GM23338 (cell line): ENCODE measurements at regions not wholly inside any gene's neighbourhood (a gene's known extent, or its start where the extent isn't known, plus 50 kb on each side); places are given as distances from the start of the nearest gene placed in this dataset.

ENCODE experiments used
- ATAC-seq: fragments of 200-7000 bp; cut with Tn5 transposase; 3 replicates; pipeline ENCODE4 v1.9.1; 2020
- DNase-seq: peaks from one replicate; pipeline ENCODE4 v3.0.0-alpha.2; 2015; ENCODE audit warnings: low spot score
- H2AFZ ChIP-seq: fragments of 200-600 bp; sonication (generic); 2 replicates; pipeline ENCODE4 v1.8.0; 2016; ENCODE audit warnings: antibody characterized with exemption, mild to moderate bottlenecking, moderate library complexity
- H3F3A ChIP-seq: fragments of 200-600 bp; sonication (generic); replicated peaks from 2 replicates; pipeline ENCODE4 v1.8.0; 2017; ENCODE audit warnings: antibody characterized with exemption, mixed run types, low read depth
- H3K27ac ChIP-seq: fragments of 200-600 bp; sonication (generic); 2 replicates; pipeline ENCODE4 v1.6.1; 2016; ENCODE audit warnings: low read depth
- H3K27me3 ChIP-seq: fragments of 200-600 bp; sonication (generic); 2 replicates; pipeline ENCODE4 v1.8.0; 2016; ENCODE audit warnings: mild to moderate bottlenecking, mixed run types, moderate library complexity; ENCODE audit not compliant: insufficient read depth
- H3K36me3 ChIP-seq: fragments of 200-600 bp; sonication (generic); 2 replicates; pipeline ENCODE4 v1.8.0; 2016; ENCODE audit warnings: mild to moderate bottlenecking; ENCODE audit not compliant: insufficient read depth
- H3K4me1 ChIP-seq: fragments of 200-600 bp; sonication (generic); 2 replicates; pipeline ENCODE4 v1.8.0; 2016; ENCODE audit warnings: mild to moderate bottlenecking, moderate library complexity; ENCODE audit not compliant: insufficient read depth
- H3K4me2 ChIP-seq: fragments of 200-600 bp; sonication (generic); 2 replicates; pipeline ENCODE4 v1.7.1; 2017; ENCODE audit warnings: mixed run types
- H3K4me3 ChIP-seq: fragments of 200-600 bp; sonication (generic); 2 replicates; pipeline ENCODE4 v1.6.1; 2016; ENCODE audit warnings: mixed run types
- H3K79me2 ChIP-seq: fragments of 200-600 bp; sonication (generic); replicated peaks from 2 replicates; pipeline ENCODE4 v1.8.0; 2017; ENCODE audit warnings: mild to moderate bottlenecking; ENCODE audit not compliant: insufficient read depth
- H3K9me2 ChIP-seq: fragments of 200-600 bp; sonication (generic); 2 replicates; pipeline ENCODE4 v1.8.0; 2017; ENCODE audit not compliant: insufficient read depth
- H4K20me1 ChIP-seq: fragments of 200-600 bp; sonication (generic); replicated peaks from 2 replicates; pipeline ENCODE4 v1.8.0; 2017; ENCODE audit warnings: mild to moderate bottlenecking; ENCODE audit not compliant: insufficient read depth
- H3K27ac Mint-ChIP-seq: 2 replicates; pipeline ENCODE4 v1.8.0; 2020; ENCODE audit warnings: inconsistent platforms, mild to moderate bottlenecking, moderate library complexity, mixed read lengths
- H3K27me3 Mint-ChIP-seq: 3 replicates; pipeline ENCODE4 v1.8.0; 2022; ENCODE audit warnings: low read depth, mild to moderate bottlenecking, moderate library complexity, mixed read lengths, inconsistent platforms; ENCODE audit not compliant: insufficient read depth, poor library complexity
- H3K36me3 Mint-ChIP-seq: 3 replicates; pipeline ENCODE4 v1.8.0; 2021; ENCODE audit warnings: low read depth, mild to moderate bottlenecking, inconsistent platforms, moderate library complexity, mixed read lengths
- H3K4me1 Mint-ChIP-seq: 3 replicates; pipeline ENCODE4 v1.8.0; 2020; ENCODE audit warnings: mild to moderate bottlenecking, inconsistent platforms, mixed read lengths
- H3K4me3 Mint-ChIP-seq: 3 replicates; pipeline ENCODE4 v1.8.0; 2021; ENCODE audit warnings: moderate library complexity, mild to moderate bottlenecking, inconsistent platforms, mixed read lengths
- H3K9me3 Mint-ChIP-seq: 3 replicates; pipeline ENCODE4 v1.8.0; 2020; ENCODE audit warnings: moderate library complexity, mild to moderate bottlenecking, inconsistent platforms, mixed read lengths
- CREB1 ChIP-seq: fragments of 250-450 bp; sonication (Bioruptor Pico); IDR thresholded peaks from 2 replicates; pipeline ENCODE4 v1.5.0; 2020; ENCODE audit warnings: low read depth, mild to moderate bottlenecking, moderate library complexity
- CTCF ChIP-seq, 2 experiments: fragments of 200-600 bp in 1 of 2; sonication (generic) in 1 of 2; conservative IDR thresholded peaks; 2 replicates each; pipeline versions ENCODE4 v1.5.1 to v1.6.1; 2016 to 2017; ENCODE audit warnings: antibody characterized with exemption in 2 of 2, low read depth in 2 of 2, mild to moderate bottlenecking in 2 of 2, moderate library complexity in 1 of 2
- ETS1 ChIP-seq: IDR thresholded peaks from 2 replicates; pipeline ENCODE4 v1.6.1; 2016; ENCODE audit warnings: antibody characterized with exemption
- EZH2 ChIP-seq: fragments of 200-600 bp; sonication (generic); IDR thresholded peaks from one replicate; pipeline ENCODE4 v1.8.0; 2017; ENCODE audit warnings: antibody characterized with exemption, mild to moderate bottlenecking, low read depth; ENCODE audit not compliant: unreplicated experiment
- EZH2phosphoT487 ChIP-seq: fragments of 200-600 bp; sonication (generic); IDR thresholded peaks from one replicate; pipeline ENCODE4 v1.8.1; 2018; ENCODE audit warnings: antibody characterized with exemption; ENCODE audit not compliant: unreplicated experiment
- JUNB ChIP-seq: IDR thresholded peaks from one replicate; pipeline ENCODE4 v1.6.1; 2016; ENCODE audit warnings: antibody characterized with exemption; ENCODE audit not compliant: unreplicated experiment
- NANOG ChIP-seq: IDR thresholded peaks from 2 replicates; pipeline ENCODE4 v1.6.1; 2016; ENCODE audit warnings: antibody characterized with exemption, borderline replicate concordance
- POLR2AphosphoS5 ChIP-seq: IDR thresholded peaks from 2 replicates; pipeline ENCODE4 v1.6.1; 2016; ENCODE audit warnings: antibody characterized with exemption, low read depth
- STAT1 ChIP-seq: IDR thresholded peaks from one replicate; pipeline ENCODE4 v1.6.1; 2016; ENCODE audit warnings: antibody characterized with exemption; ENCODE audit not compliant: unreplicated experiment
- ZNF114 ChIP-seq: fragments of 250-450 bp; sonication (Bioruptor Pico); IDR thresholded peaks from 2 replicates; pipeline ENCODE4 v1.5.0; 2020; ENCODE audit warnings: mild to moderate bottlenecking, moderate library complexity
- ZNF331 ChIP-seq: fragments of 250-450 bp; sonication (Bioruptor Pico); IDR thresholded peaks from 2 replicates; pipeline ENCODE4 v1.5.0; 2020; ENCODE audit warnings: low read depth, mild to moderate bottlenecking, moderate library complexity
- TF ChIP-seq, protein P1 (sequence below): IDR thresholded peaks from one replicate; pipeline ENCODE4 v1.6.1; 2018; ENCODE audit warnings: antibody characterized with exemption; ENCODE audit not compliant: unreplicated experiment
- TF ChIP-seq, protein P2 (sequence below): fragments of 250-450 bp; sonication (Bioruptor Pico); IDR thresholded peaks from 2 replicates; pipeline ENCODE4 v1.5.0; 2020; ENCODE audit warnings: mild to moderate bottlenecking, moderate library complexity

DNA sequence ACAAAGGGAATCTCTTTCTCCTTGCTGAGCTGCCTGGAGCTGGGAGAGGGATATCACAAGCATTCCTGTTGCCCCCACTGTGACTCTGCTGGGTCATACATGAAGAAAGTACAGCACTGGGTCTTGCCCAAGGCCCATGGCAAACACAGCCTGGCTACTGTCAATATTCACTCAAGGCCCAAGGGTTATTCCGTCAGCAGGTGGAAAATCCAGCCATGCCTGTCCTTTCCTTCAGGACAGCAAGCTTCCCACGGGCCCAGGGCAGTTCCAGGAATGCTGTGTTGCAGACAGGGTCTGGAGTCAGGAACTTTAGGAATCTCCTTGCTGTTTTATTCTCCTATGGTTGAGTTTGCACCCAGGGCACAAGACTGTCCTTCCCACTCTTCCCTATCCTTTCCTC is 106.8 kb downstream of the TNFSF13B start:
- Histone ChIP-seq H3K36me3 (no peaks in the 10 kb centered on the region), H3K79me2 (no peaks in the 10 kb centered on the region), H4K20me1 (no peaks in the 10 kb centered on the region), H3K27ac (no peak overlapping the region), H3F3A (no peaks in the 10 kb centered on the region), H3K4me3 (no peak overlapping the region), H3K4me2 (no peak overlapping the region), H3K4me1 (no peaks in the 10 kb centered on the region), H2AFZ (no peak overlapping the region), H3K27me3 (no peaks in the 10 kb centered on the region), H3K9me2 (0 out of 2 replicates have a peak, but pooled peaks cover 6% of the 10 kb centered on the region)
- H3K36me3 Mint-ChIP-seq, result no peaks in the 10 kb centered on the region
- H3K27ac Mint-ChIP-seq, result no peak overlapping the region
- peaks cover 11% of the 10 kb centered on the region; the same call in 1 of the 3 replicates for H3K9me3 Mint-ChIP-seq
- TF ChIP-seq CREB1 (CRISPR knock-in tag), result no peak
- TF ChIP-seq, protein P1, sequence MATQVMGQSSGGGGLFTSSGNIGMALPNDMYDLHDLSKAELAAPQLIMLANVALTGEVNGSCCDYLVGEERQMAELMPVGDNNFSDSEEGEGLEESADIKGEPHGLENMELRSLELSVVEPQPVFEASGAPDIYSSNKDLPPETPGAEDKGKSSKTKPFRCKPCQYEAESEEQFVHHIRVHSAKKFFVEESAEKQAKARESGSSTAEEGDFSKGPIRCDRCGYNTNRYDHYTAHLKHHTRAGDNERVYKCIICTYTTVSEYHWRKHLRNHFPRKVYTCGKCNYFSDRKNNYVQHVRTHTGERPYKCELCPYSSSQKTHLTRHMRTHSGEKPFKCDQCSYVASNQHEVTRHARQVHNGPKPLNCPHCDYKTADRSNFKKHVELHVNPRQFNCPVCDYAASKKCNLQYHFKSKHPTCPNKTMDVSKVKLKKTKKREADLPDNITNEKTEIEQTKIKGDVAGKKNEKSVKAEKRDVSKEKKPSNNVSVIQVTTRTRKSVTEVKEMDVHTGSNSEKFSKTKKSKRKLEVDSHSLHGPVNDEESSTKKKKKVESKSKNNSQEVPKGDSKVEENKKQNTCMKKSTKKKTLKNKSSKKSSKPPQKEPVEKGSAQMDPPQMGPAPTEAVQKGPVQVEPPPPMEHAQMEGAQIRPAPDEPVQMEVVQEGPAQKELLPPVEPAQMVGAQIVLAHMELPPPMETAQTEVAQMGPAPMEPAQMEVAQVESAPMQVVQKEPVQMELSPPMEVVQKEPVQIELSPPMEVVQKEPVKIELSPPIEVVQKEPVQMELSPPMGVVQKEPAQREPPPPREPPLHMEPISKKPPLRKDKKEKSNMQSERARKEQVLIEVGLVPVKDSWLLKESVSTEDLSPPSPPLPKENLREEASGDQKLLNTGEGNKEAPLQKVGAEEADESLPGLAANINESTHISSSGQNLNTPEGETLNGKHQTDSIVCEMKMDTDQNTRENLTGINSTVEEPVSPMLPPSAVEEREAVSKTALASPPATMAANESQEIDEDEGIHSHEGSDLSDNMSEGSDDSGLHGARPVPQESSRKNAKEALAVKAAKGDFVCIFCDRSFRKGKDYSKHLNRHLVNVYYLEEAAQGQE, result no peak
- TF ChIP-seq, protein P2, sequence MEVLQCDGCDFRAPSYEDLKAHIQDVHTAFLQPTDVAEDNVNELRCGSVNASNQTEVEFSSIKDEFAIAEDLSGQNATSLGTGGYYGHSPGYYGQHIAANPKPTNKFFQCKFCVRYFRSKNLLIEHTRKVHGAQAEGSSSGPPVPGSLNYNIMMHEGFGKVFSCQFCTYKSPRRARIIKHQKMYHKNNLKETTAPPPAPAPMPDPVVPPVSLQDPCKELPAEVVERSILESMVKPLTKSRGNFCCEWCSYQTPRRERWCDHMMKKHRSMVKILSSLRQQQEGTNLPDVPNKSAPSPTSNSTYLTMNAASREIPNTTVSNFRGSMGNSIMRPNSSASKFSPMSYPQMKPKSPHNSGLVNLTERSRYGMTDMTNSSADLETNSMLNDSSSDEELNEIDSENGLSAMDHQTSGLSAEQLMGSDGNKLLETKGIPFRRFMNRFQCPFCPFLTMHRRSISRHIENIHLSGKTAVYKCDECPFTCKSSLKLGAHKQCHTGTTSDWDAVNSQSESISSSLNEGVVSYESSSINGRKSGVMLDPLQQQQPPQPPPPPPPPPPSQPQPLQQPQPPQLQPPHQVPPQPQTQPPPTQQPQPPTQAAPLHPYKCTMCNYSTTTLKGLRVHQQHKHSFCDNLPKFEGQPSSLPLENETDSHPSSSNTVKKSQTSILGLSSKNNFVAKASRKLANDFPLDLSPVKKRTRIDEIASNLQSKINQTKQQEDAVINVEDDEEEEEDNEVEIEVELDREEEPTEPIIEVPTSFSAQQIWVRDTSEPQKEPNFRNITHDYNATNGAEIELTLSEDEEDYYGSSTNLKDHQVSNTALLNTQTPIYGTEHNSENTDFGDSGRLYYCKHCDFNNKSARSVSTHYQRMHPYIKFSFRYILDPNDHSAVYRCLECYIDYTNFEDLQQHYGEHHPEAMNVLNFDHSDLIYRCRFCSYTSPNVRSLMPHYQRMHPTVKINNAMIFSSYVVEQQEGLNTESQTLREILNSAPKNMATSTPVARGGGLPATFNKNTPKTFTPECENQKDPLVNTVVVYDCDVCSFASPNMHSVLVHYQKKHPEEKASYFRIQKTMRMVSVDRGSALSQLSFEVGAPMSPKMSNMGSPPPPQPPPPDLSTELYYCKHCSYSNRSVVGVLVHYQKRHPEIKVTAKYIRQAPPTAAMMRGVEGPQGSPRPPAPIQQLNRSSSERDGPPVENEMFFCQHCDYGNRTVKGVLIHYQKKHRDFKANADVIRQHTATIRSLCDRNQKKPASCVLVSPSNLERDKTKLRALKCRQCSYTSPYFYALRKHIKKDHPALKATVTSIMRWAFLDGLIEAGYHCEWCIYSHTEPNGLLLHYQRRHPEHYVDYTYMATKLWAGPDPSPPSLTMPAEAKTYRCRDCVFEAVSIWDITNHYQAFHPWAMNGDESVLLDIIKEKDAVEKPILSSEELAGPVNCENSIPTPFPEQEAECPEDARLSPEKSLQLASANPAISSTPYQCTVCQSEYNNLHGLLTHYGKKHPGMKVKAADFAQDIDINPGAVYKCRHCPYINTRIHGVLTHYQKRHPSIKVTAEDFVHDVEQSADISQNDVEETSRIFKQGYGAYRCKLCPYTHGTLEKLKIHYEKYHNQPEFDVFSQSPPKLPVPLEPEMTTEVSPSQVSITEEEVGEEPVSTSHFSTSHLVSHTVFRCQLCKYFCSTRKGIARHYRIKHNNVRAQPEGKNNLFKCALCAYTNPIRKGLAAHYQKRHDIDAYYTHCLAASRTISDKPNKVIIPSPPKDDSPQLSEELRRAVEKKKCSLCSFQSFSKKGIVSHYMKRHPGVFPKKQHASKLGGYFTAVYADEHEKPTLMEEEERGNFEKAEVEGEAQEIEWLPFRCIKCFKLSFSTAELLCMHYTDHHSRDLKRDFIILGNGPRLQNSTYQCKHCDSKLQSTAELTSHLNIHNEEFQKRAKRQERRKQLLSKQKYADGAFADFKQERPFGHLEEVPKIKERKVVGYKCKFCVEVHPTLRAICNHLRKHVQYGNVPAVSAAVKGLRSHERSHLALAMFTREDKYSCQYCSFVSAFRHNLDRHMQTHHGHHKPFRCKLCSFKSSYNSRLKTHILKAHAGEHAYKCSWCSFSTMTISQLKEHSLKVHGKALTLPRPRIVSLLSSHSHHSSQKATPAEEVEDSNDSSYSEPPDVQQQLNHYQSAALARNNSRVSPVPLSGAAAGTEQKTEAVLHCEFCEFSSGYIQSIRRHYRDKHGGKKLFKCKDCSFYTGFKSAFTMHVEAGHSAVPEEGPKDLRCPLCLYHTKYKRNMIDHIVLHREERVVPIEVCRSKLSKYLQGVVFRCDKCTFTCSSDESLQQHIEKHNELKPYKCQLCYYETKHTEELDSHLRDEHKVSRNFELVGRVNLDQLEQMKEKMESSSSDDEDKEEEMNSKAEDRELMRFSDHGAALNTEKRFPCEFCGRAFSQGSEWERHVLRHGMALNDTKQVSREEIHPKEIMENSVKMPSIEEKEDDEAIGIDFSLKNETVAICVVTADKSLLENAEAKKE, result no peak
- no peak for TF ChIP-seq ZNF114
- no peak for TF ChIP-seq CTCF (conservative IDR thresholded peaks at IDR 0.05; ENCODE audit: low read depth in 2 of 2)
- TF ChIP-seq EZH2, result no peak
- TF ChIP-seq JUNB, result no peak
- no peak for TF ChIP-seq EZH2phosphoT487
- TF ChIP-seq STAT1, result no peak
- TF ChIP-seq ETS1, result no peak
- no peak for TF ChIP-seq POLR2AphosphoS5
- TF ChIP-seq ZNF331, result no peak
- TF ChIP-seq NANOG, result no peak
- no peak overlapping the region for H3K4me3 Mint-ChIP-seq
- ATAC-seq (no peak), DNase-seq (no peak)
- H3K4me1 Mint-ChIP-seq, result no peaks in the 10 kb centered on the region
- peaks cover 3% of the 10 kb centered on the region for H3K27me3 Mint-ChIP-seq
